CD14-positive monocyte (primary cell): ENCODE measurements at regions not wholly inside any gene's neighbourhood (a gene's known extent, or its start where the extent isn't known, plus 50 kb on each side); places are given as distances from the start of the nearest gene placed in this dataset.

ENCODE experiments used
- DNase-seq, 3 donors: peaks; one replicate each; pipeline ENCODE4 v3.0.0-alpha.2; 2011 to 2022
- H2AFZ ChIP-seq: 2 replicates; pipeline ENCODE4 v1.6.0; 2012; ENCODE audit warnings: mild to moderate bottlenecking, low read depth, low read length, inconsistent platforms; ENCODE audit not compliant: insufficient read depth, poor library complexity, severe bottlenecking
- H3K27ac ChIP-seq, 2 donors: 1 replicate in 1 of 2; 2 replicates in 1 of 2; pipeline ENCODE4 v1.5.1; 2012 to 2013; ENCODE audit warnings: low read length in 2 of 2, control low read depth in 1 of 2, inconsistent platforms in 1 of 2, low read depth in 1 of 2, mild to moderate bottlenecking in 1 of 2
- H3K27me3 ChIP-seq, 2 donors: one replicate each; pipeline versions ENCODE4 v1.6.0 to v1.6.1; 2011 to 2013; ENCODE audit warnings: low read length in 2 of 2; ENCODE audit not compliant: control insufficient read depth in 2 of 2, insufficient read depth in 2 of 2
- H3K36me3 ChIP-seq, 2 donors: replicated peaks in 1 of 2; 1 replicate in 1 of 2; 2 replicates in 1 of 2; pipeline versions ENCODE4 v1.5.1 to v1.6.1; 2012 to 2013; ENCODE audit warnings: low read length in 2 of 2, control low read depth in 1 of 2, inconsistent platforms in 1 of 2, mild to moderate bottlenecking in 1 of 2; ENCODE audit not compliant: insufficient read depth in 2 of 2, control insufficient read depth in 1 of 2
- H3K4me1 ChIP-seq, 2 donors: 1 replicate in 1 of 2; 2 replicates in 1 of 2; pipeline versions ENCODE4 v1.5.1 to v1.6.1; 2012 to 2013; ENCODE audit warnings: low read length in 2 of 2, control low read depth in 1 of 2, inconsistent platforms in 1 of 2, mild to moderate bottlenecking in 1 of 2, moderate library complexity in 1 of 2; ENCODE audit not compliant: insufficient read depth in 2 of 2, control insufficient read depth in 1 of 2
- H3K4me2 ChIP-seq: replicated peaks from 2 replicates; pipeline ENCODE3; 2012; ENCODE audit warnings: low read length, moderate library complexity, mild to moderate bottlenecking; ENCODE audit not compliant: poor library complexity, severe bottlenecking; ENCODE audit errors: extremely low read depth
- H3K4me3 ChIP-seq, 3 experiments: fragments of 200-600 bp in 1 of 3; sonication (generic) in 1 of 3; replicated peaks in 1 of 3; 1 replicate in 2 of 3; 2 replicates in 1 of 3; pipeline ENCODE4 v1.5.1; 2011 to 2013; ENCODE audit warnings: low read length in 3 of 3, mild to moderate bottlenecking in 3 of 3, control low read depth in 2 of 3, low read depth in 2 of 3, inconsistent platforms in 1 of 3, moderate library complexity in 1 of 3
- H3K79me2 ChIP-seq: 2 replicates; pipeline ENCODE4 v1.6.0; 2012; ENCODE audit warnings: mild to moderate bottlenecking, control low read depth, inconsistent platforms, low read length, moderate library complexity; ENCODE audit not compliant: insufficient read depth
- H3K9ac ChIP-seq: 2 replicates; pipeline ENCODE4 v1.6.0; 2017; ENCODE audit warnings: low read length, mild to moderate bottlenecking; ENCODE audit not compliant: insufficient read depth, poor library complexity, severe bottlenecking
- H3K9me3 ChIP-seq, 2 donors: replicated peaks in 1 of 2; 1 replicate in 1 of 2; 2 replicates in 1 of 2; pipeline versions ENCODE4 v1.5.1 to v1.6.1; 2012 to 2013; ENCODE audit warnings: low read length in 2 of 2, control low read depth in 1 of 2; ENCODE audit not compliant: control insufficient read depth in 1 of 2, insufficient read depth in 1 of 2
- H4K20me1 ChIP-seq: 2 replicates; pipeline ENCODE4 v1.6.0; 2012; ENCODE audit warnings: mild to moderate bottlenecking, low read length, control low read depth, moderate library complexity; ENCODE audit not compliant: insufficient read depth
- H3K27ac Mint-ChIP-seq, 7 donors: one replicate each; pipeline ENCODE4 v1.8.0; 2020; ENCODE audit warnings: mild to moderate bottlenecking in 7 of 7, mixed read lengths in 7 of 7, moderate library complexity in 6 of 7, inconsistent platforms in 2 of 7
- H3K27me3 Mint-ChIP-seq, 3 donors: one replicate each; pipeline ENCODE4 v1.8.0; 2021 to 2022; ENCODE audit warnings: low read depth in 3 of 3, mild to moderate bottlenecking in 3 of 3, mixed read lengths in 3 of 3, moderate library complexity in 3 of 3, inconsistent platforms in 1 of 3
- H3K36me3 Mint-ChIP-seq, 2 donors: one replicate each; pipeline ENCODE4 v1.8.0; 2020; ENCODE audit warnings: mixed read lengths in 2 of 2, inconsistent platforms in 1 of 2, mild to moderate bottlenecking in 1 of 2
- H3K4me1 Mint-ChIP-seq: one replicate; pipeline ENCODE4 v1.8.0; 2020; ENCODE audit warnings: mild to moderate bottlenecking, mixed read lengths
- H3K4me3 Mint-ChIP-seq, 2 donors: one replicate each; pipeline ENCODE4 v1.8.0; 2020; ENCODE audit warnings: mild to moderate bottlenecking in 2 of 2, mixed read lengths in 2 of 2, moderate library complexity in 1 of 2
- H3K9me3 Mint-ChIP-seq, 7 donors: one replicate each; pipeline ENCODE4 v1.8.0; 2020 to 2022; ENCODE audit warnings: mixed read lengths in 7 of 7, mild to moderate bottlenecking in 6 of 7, moderate library complexity in 6 of 7, inconsistent platforms in 2 of 7
- CTCF ChIP-seq: fragments of 200-600 bp; IDR thresholded peaks from one replicate; pipeline ENCODE4 v1.8.0; 2022; ENCODE audit warnings: antibody characterized with exemption, mild to moderate bottlenecking
- WGBS: methylation state at CpG from one replicate; pipeline ENCODE4 v1.1.5; 2013; ENCODE audit warnings: missing lambda C conversion rate; ENCODE audit not compliant: insufficient coverage; 5-methylcytosine and 5-hydroxymethylcytosine counted together
- intact Hi-C, 2 donors: fragments of 100-400 bp; cut with micrococcal nuclease; formaldehyde crosslinking; loops; one replicate each; pipeline versions ENCODE4 v1.15.0 to v1.15.1; 2023

- WGBS, result 33% methylated on average over 1 of the region's 6 CpGs
- H3K36me3 ChIP-seq, result no peaks in the 10 kb centered on the region
- Mint-ChIP-seq H3K4me3 (no peak overlapping the region), H3K36me3 (no peaks in the 10 kb centered on the region), H3K4me1 (peaks cover 2% of the 10 kb centered on the region), H3K27ac (peak overlapping the region in 1 of 7 donors; percentile 75), H3K9me3 (peaks cover 0 to 2% (median 0%) of the 10 kb centered on the region in 7 donors), H3K27me3 (peaks cover 3 to 13% (median 5%) of the 10 kb centered on the region in 3 donors)
- TF ChIP-seq CTCF, result no peak
- H2AFZ ChIP-seq, result no peak overlapping the region
- H4K20me1 ChIP-seq, result no peaks in the 10 kb centered on the region
- H3K9me3 ChIP-seq, result no peaks in the 10 kb centered on the region
- H3K4me2 ChIP-seq, result no peak overlapping the region
- H3K79me2 ChIP-seq, result no peaks in the 10 kb centered on the region
- H3K27ac ChIP-seq, result no peak overlapping the region
- H3K4me1 ChIP-seq, result no peaks in the 10 kb centered on the region
- intact Hi-C loops, result no loop called here
- H3K9ac ChIP-seq, result no peak overlapping the region
- no peaks in the 10 kb centered on the region for H3K27me3 ChIP-seq
- no peak overlapping the region for H3K4me3 ChIP-seq
- no peak for DNase-seq
These were observed 270.7 kb downstream of the HAUS1 start for GRCh38 chr18:46374850-46375249.

GRCh38 chr18:46377557-46377956 lies 273.4 kb downstream of the HAUS1 start:
- Histone ChIP-seq H3K79me2 (no peaks in the 10 kb centered on the region), H3K9me3 (no peaks in the 10 kb centered on the region), H3K36me3 (no peaks in the 10 kb centered on the region), H3K27ac (no peak overlapping the region), H4K20me1 (no peaks in the 10 kb centered on the region), H2AFZ (no peak overlapping the region), H3K9ac (no peak overlapping the region), H3K4me2 (no peak overlapping the region), H3K4me3 (no peak overlapping the region), H3K4me1 (no peaks in the 10 kb centered on the region), H3K27me3 (no peaks in the 10 kb centered on the region)
- H3K4me1 Mint-ChIP-seq, result peaks cover 2% of the 10 kb centered on the region
- TF ChIP-seq CTCF, result no peak
- peaks cover under 1 to 5% (median 5%) of the 10 kb centered on the region in 3 donors for H3K27me3 Mint-ChIP-seq
- no peak for DNase-seq
- H3K9me3 Mint-ChIP-seq, result peaks cover 0 to 2% (median 0%) of the 10 kb centered on the region in 7 donors
- intact Hi-C loops, result no loop called here
- H3K4me3 Mint-ChIP-seq, result no peak overlapping the region
- H3K27ac Mint-ChIP-seq, result no peak overlapping the region
- 100% methylated on average over 1 of the region's 1 CpG for WGBS
- H3K36me3 Mint-ChIP-seq, result no peaks in the 10 kb centered on the region
